GM21390 (cell line): ENCODE measurements at regions not wholly inside any gene's neighbourhood (a gene's known extent, or its start where the extent isn't known, plus 50 kb on each side); places are given as distances from the start of the nearest gene placed in this dataset.
"Not testable (repeated sequence)": the region's sequence is repeated elsewhere in the genome, so short reads cannot be mapped to it uniquely, and the experiment has no call there.

Source experiments
- ATAC-seq: cut with Tn5 transposase; IDR thresholded peaks from one replicate; pipeline ENCODE4 v1.9.1; 2021; ENCODE audit not compliant: unreplicated experiment

- no peak for ATAC-seq
These were observed 103.8 kb downstream of the IER5 start for GRCh38 chr1:181192316-181192715.

GRCh38 chr1:181202986-181203555 is 114.6 kb downstream of the IER5 start:
- no peak for ATAC-seq

- no peak for ATAC-seq
These were observed 116.0 kb downstream of the IER5 start for GRCh38 chr1:181204530-181204929.

DNA sequence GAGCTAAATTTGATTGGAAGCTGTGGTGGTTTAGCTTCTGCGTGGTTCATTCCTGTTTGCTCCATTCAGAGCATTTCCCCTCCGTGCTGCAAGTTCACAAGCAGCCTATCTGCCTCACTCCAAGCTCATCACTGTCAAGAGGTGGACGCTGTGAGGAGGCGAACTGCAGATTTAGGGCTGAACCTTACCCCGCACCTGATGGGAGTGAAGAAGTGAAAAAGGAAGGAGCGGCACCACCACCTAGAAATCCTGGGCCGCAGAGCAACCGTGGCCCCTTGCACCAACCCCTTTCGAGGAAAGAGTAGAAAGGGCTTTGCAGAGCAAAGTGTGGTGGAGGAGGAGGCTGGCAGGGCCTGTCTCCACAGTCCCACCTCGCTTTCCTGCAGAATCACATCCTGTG is 117.4 kb downstream of the IER5 start:
- ATAC-seq: no peak

DNA sequence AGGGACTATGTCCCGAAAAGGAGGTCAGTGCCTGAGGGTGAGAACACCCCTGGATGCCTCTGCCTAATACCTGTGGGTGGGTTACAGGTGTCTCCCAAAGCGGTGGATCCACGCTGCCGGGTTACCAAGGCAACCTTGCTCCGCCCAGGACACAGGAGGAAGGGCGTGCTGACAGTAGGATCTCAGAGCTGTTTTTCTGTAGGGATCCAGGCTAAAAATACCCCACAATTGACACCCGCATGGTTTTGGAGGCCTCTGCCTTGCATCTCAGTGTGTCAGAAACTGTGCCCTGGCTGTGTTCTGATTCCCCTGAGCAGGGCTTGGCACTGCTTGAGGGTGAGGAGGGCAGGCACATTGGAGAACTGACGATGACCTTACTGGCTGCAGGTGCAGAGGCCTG is 118.0 kb downstream of the IER5 start:
- ATAC-seq: no peak

- ATAC-seq: no peak
These were observed 118.7 kb downstream of the IER5 start for GRCh38 chr1:181206979-181207790.

DNA sequence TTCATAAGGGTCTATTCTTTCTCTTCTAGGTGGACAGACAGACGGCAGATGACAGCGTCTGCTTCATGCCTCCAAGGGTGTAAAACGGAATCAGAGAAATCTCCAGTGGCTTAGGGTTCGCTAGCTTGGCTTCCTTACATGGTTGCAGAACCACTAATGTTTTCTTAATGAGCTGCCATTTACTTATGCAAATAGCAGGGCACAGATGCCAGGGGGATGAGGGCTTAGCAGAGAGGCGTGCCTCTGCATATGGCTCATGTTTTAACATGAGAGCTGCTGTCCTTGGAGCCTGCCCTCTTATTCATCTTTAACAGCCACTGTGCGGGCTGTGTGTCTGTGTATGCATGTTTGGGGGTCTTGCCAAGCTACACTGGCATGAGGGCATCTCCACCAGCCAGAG is 119.6 kb downstream of the IER5 start:
- ATAC-seq: no peak

- ATAC-seq: no peak
These were observed 120.5 kb downstream of the IER5 start for GRCh38 chr1:181208967-181209366.

DNA sequence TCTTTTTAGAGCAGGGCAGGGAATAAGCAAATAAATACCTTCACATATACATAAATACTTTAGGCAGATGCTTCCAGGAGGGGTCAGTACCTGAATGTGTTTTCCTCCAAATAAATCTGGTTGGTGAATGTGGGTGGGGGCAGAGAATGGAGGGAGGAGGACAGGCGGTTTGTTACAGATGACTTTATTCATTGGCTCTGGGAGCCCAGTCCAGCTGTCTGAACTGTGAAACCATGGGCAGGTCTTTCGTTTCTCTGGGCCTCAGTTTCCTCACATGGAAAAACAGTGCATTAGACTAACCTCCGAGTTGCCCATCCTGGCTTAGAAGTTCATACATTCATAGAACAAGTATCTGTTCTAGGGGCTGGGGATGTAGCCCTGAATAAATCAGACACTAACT is 124.6 kb downstream of the IER5 start:
- no peak for ATAC-seq

DNA sequence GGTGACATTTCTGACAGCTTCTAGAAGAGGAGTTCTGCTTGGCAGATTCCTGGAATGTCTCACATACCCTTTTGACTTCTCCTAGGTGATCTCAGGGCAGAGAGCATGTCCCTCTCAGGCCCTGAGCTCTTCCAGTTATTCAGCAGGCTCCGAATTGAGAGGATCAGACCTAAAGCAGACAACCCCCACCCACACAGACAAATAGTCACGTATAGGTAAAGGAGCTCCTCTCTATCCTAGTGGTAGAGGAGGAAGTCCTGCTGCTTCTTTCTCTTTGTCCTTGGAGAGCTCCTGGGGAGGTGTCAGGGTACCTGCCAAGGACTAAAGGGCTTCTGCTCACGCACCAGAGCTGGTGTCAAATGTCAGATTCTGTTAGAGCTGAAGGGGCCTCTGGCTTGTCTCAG is 128.1 kb downstream of the IER5 start:
- ATAC-seq: no peak

GRCh38 chr1:181219938-181220337 is 131.4 kb downstream of the IER5 start:
- no peak for ATAC-seq

DNA sequence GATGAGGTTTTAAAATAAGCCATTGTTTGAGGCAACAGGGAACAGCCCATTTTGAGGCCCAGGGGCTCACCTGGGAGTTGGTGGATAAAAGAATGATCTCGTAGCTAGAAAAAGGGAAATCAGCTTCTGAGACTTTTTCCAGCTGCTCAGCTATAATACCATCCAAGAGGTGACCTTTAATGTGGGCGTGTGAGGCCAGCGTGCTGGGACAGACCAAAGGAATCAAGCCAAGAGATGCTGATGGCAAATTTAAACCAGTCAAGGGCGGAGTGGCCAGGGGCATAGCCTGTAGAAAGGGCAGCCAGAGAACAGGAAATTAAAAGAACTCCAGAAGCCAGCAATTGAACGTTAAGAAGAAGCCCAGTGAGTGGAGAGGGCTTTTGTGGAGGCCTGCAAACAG is 132.6 kb downstream of the IER5 start:
- ATAC-seq: no peak

- no peak for ATAC-seq
These were observed 134.5 kb downstream of the IER5 start for GRCh38 chr1:181222972-181223505.

GRCh38 chr1:181226728-181227127 is 138.2 kb downstream of the IER5 start:
- ATAC-seq: not testable (repeated sequence)

GRCh38 chr1:181239086-181239485 is 150.6 kb downstream of the IER5 start:
- no peak for ATAC-seq

GRCh38 chr1:181246320-181246719 is 157.8 kb downstream of the IER5 start:
- not testable (repeated sequence) for ATAC-seq

- ATAC-seq: not testable (repeated sequence)
These were observed 159.9 kb downstream of the IER5 start for GRCh38 chr1:181248361-181248760.

DNA sequence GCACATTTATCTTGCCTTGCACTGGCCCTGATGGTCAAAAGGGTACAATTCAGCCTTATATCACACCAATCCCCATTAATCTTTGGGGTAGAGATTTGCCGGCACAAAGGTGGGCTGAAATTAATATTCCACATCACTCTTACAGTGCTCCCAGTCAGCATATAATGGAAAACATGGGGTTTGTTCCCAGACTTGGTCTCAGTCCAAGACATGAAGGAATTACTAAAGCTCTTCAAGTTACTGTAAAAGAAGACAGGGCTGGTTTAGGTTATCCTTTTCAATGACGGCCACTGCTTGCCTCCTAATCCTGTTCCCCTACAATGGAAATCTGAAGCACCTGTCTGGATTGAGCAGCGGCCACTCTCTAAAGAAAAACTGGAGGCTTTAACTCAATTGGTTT is 160.7 kb downstream of the IER5 start:
- ATAC-seq: no peak

DNA sequence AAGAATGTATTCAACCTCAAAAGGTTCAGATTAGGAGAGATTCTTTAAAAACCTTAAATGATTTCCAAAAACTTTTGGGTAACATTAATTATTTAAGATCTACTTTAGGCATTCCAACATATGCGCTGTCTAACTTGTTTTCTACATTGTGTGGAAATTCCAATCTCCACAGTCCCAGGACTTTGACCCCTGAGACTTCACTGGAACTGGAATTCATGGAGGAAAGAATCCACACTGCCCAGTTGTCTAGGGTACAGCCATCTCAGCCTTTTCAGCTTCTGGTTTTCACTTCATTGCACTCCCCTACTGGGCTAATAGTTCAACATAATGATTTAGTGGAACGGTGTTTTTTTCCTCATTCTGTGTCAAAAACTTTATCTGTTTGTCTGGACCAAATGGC is 161.5 kb downstream of the IER5 start:
- no peak for ATAC-seq

DNA sequence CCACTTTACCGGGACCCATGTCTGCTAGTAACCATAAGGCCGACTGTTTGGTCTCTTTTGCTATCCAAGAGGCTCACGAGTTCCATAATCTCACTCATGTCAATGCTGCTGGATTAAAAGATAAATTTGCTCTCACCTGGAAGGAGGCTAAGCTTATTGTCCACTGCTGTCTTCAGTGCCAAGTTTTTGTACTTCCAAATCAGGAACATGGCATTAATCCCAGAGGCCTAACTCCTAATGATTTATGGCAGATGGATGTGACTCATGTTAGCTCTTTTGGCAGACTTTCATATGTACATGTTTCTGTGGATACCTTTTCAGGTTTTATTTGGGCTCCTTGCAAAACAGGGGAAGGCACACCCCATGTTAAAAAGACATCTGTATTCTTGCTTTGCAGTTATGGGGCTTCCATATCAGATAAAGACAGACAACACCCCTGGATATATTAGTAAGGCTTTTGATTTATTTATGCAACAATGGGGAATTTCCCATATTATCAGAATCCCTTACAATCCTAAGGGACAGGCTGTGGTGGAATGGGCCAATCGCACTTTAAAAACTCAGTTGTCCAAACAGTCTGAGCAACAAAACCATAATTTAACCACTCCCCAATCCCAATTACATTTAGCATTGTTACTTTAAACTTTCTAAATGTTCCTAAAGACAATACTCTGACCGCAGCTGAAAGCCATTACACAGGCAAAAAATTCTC is 162.7 kb downstream of the IER5 start:
- no peak for ATAC-seq

DNA sequence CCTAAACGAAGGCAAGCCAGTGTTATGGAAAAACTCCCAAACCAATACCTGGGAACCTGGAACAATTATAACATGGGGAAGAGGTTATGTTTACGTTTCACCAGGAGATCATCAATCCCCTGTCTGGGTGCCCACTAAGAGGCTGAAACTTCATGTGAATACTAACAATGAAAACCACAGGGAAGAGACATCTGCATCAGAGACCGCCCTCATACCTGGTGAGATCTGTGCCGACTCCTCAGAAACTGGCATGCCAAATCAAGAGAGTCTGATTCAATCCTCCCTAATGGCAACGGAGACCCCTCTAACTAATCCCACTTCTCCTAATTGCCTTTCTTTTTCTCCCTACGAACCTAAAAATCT is 163.2 kb downstream of the IER5 start:
- no peak for ATAC-seq

GRCh38 chr1:181253601-181254000 is 165.1 kb downstream of the IER5 start:
- not testable (repeated sequence) for ATAC-seq
